ENCODE measurements at regions not wholly inside any gene's neighbourhood (a gene's known extent, or its start where the extent isn't known, plus 50 kb on each side); places are given as distances from the start of the nearest gene placed in this dataset.

- no peaks in the 10 kb centered on the region for H4K20me1 ChIP-seq (ENCODE audit: control insufficient read depth, insufficient read depth)
- H3K4me1 ChIP-seq (ENCODE audit: control insufficient read depth, insufficient read depth, low read length): no peaks in the 10 kb centered on the region
- no peaks in the 10 kb centered on the region for H3K27me3 ChIP-seq (replicated peaks in 1 of 2; ENCODE audit: control insufficient read depth in 2 of 2, insufficient read depth in 2 of 2, low read length in 1 of 2)
- RAD21 ChIA-PET (ENCODE audit: unreplicated experiment): no interaction called here
- SMC1A ChIA-PET (ENCODE audit: uncharacterized antibody, unreplicated experiment): interaction anchor here (1.8 kb wide), 1 partner anchor 12 kb away, joined by 6 read pairs; no protein-coding TSS in a partner anchor
- ATAC-seq (no peak), DNase-seq (ENCODE audit: low read depth, low spot score) (no peak), FAIRE-seq (no peak)
- H2AFZ ChIP-seq (ENCODE audit: control insufficient read depth, low read depth, low read length): no peak overlapping the region
- in situ Hi-C loops (cut with MboI): no loop called here
- no peak overlapping the region for H3K4me3 ChIP-seq
- no TSS peak for BruUV-seq (replicated peaks)
- H3K27ac ChIP-seq (ENCODE audit: control insufficient read depth, insufficient read depth): no peak overlapping the region
- H3K9ac ChIP-seq (ENCODE audit: control insufficient read depth, insufficient read depth, low read length): no peak overlapping the region
- no peaks in the 10 kb centered on the region for H3K79me2 ChIP-seq (ENCODE audit: control insufficient read depth, insufficient read depth, low read length)
- intact Hi-C loops (cut with micrococcal nuclease; ENCODE audit: unreplicated experiment): no loop called here
- WGBS (ENCODE audit: insufficient coverage, insufficient replicate concordance, low lambda C conversion rate, missing lambda C conversion rate): 5% methylated on average over 4 of the region's 4 CpGs
- H3K9me3 ChIP-seq (replicated peaks; ENCODE audit: control insufficient read depth, insufficient read depth, low read length): no peaks in the 10 kb centered on the region
- no peaks in the 10 kb centered on the region for H3K36me3 ChIP-seq (ENCODE audit: control insufficient read depth in 2 of 2, insufficient read depth in 2 of 2, low read length in 1 of 2)
- CTCF ChIA-PET: interaction anchor here (0.6 kb wide), 1 partner anchor 31 kb away, joined by 3 read pairs; no protein-coding TSS in a partner anchor
- H3K4me2 ChIP-seq (ENCODE audit: control insufficient read depth, insufficient read depth): no peak overlapping the region
- POLR2A ChIA-PET: no interaction called here
- TF ChIP-seq GATAD2B (conservative IDR thresholded peaks at IDR 0.05; ENCODE audit: low read depth): no peak
- TF ChIP-seq, protein P1, sequence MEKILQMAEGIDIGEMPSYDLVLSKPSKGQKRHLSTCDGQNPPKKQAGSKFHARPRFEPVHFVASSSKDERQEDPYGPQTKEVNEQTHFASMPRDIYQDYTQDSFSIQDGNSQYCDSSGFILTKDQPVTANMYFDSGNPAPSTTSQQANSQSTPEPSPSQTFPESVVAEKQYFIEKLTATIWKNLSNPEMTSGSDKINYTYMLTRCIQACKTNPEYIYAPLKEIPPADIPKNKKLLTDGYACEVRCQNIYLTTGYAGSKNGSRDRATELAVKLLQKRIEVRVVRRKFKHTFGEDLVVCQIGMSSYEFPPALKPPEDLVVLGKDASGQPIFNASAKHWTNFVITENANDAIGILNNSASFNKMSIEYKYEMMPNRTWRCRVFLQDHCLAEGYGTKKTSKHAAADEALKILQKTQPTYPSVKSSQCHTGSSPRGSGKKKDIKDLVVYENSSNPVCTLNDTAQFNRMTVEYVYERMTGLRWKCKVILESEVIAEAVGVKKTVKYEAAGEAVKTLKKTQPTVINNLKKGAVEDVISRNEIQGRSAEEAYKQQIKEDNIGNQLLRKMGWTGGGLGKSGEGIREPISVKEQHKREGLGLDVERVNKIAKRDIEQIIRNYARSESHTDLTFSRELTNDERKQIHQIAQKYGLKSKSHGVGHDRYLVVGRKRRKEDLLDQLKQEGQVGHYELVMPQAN (conservative IDR thresholded peaks at IDR 0.05): no peak
- no peak for TF ChIP-seq ASH2L (IDR thresholded peaks at IDR 0.05; ENCODE audit: borderline replicate concordance, low read depth)
- TF ChIP-seq, protein P2, sequence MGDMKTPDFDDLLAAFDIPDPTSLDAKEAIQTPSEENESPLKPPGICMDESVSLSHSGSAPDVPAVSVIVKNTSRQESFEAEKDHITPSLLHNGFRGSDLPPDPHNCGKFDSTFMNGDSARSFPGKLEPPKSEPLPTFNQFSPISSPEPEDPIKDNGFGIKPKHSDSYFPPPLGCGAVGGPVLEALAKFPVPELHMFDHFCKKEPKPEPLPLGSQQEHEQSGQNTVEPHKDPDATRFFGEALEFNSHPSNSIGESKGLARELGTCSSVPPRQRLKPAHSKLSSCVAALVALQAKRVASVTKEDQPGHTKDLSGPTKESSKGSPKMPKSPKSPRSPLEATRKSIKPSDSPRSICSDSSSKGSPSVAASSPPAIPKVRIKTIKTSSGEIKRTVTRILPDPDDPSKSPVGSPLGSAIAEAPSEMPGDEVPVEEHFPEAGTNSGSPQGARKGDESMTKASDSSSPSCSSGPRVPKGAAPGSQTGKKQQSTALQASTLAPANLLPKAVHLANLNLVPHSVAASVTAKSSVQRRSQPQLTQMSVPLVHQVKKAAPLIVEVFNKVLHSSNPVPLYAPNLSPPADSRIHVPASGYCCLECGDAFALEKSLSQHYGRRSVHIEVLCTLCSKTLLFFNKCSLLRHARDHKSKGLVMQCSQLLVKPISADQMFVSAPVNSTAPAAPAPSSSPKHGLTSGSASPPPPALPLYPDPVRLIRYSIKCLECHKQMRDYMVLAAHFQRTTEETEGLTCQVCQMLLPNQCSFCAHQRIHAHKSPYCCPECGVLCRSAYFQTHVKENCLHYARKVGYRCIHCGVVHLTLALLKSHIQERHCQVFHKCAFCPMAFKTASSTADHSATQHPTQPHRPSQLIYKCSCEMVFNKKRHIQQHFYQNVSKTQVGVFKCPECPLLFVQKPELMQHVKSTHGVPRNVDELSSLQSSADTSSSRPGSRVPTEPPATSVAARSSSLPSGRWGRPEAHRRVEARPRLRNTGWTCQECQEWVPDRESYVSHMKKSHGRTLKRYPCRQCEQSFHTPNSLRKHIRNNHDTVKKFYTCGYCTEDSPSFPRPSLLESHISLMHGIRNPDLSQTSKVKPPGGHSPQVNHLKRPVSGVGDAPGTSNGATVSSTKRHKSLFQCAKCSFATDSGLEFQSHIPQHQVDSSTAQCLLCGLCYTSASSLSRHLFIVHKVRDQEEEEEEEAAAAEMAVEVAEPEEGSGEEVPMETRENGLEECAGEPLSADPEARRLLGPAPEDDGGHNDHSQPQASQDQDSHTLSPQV (IDR thresholded peaks at IDR 0.05): no peak
- TF ChIP-seq, protein P3, sequence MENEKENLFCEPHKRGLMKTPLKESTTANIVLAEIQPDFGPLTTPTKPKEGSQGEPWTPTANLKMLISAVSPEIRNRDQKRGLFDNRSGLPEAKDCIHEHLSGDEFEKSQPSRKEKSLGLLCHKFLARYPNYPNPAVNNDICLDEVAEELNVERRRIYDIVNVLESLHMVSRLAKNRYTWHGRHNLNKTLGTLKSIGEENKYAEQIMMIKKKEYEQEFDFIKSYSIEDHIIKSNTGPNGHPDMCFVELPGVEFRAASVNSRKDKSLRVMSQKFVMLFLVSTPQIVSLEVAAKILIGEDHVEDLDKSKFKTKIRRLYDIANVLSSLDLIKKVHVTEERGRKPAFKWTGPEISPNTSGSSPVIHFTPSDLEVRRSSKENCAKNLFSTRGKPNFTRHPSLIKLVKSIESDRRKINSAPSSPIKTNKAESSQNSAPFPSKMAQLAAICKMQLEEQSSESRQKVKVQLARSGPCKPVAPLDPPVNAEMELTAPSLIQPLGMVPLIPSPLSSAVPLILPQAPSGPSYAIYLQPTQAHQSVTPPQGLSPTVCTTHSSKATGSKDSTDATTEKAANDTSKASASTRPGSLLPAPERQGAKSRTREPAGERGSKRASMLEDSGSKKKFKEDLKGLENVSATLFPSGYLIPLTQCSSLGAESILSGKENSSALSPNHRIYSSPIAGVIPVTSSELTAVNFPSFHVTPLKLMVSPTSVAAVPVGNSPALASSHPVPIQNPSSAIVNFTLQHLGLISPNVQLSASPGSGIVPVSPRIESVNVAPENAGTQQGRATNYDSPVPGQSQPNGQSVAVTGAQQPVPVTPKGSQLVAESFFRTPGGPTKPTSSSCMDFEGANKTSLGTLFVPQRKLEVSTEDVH (IDR thresholded peaks at IDR 0.05; ENCODE audit: low read depth, partially characterized antibody): no peak
- TF ChIP-seq SMC3 (IDR thresholded peaks at IDR 0.05; ENCODE audit: borderline replicate concordance, low read length): no peak
- no peak for TF ChIP-seq POLR2AphosphoS2 (IDR thresholded peaks at IDR 0.05; ENCODE audit: low read depth, low read length)
- TF ChIP-seq YY1 (IDR thresholded peaks at IDR 0.05; ENCODE audit: low read depth, low read length): no peak
- TF ChIP-seq BCLAF1 (IDR thresholded peaks at IDR 0.05): no peak
Measured at GRCh38 chr18:30917651-30918050, 124.9 kb downstream of the DSC3 start.
